IMR-90 (cell line): ENCODE measurements at regions not wholly inside any gene's neighbourhood (a gene's known extent, or its start where the extent isn't known, plus 50 kb on each side); places are given as distances from the start of the nearest gene placed in this dataset.

Experiments used
- ATAC-seq: fragments of 200-7000 bp; cut with Tn5 transposase; 2 replicates; pipeline ENCODE4 v1.9.1; 2020; ENCODE audit warnings: low read depth, mild to moderate bottlenecking, moderate library complexity
- BruUV-seq: library from RNA; stranded (reverse); fragments of 400-500 nt; replicated peaks from 2 replicates; lab custom pipeline; 2021; lab: Mats Ljungman, UMichigan
- CTCF ChIA-PET: fragments of 300-600 bp; formaldehyde crosslinking; extraction: SDS; loops from one replicate; lab custom pipeline; 2021; ENCODE audit warnings: antibody characterized with exemption; lab: Yijun Ruan, JAX
- POLR2A ChIA-PET: fragments of 300-600 bp; sonication (Branson Sonifier 250); formaldehyde crosslinking; loops from one replicate; lab custom pipeline; 2022; ENCODE audit warnings: antibody characterized with exemption; ENCODE audit not compliant: unreplicated experiment; lab: Charles Lee
- DNase-seq: peaks from one replicate; pipeline ENCODE4 v3.0.0; 2013
- H2AFZ ChIP-seq: replicated peaks from 2 replicates; pipeline ENCODE3; 2013; ENCODE audit warnings: low read length, mild to moderate bottlenecking; ENCODE audit not compliant: poor library complexity
- H2AK5ac ChIP-seq: 2 replicates; pipeline ENCODE4 v1.6.1; 2013; ENCODE audit warnings: low read depth, low read length, inconsistent platforms
- H2AK9ac ChIP-seq: replicated peaks from 2 replicates; pipeline ENCODE3; 2013; ENCODE audit warnings: mild to moderate bottlenecking, low read depth, low read length, moderate library complexity; ENCODE audit not compliant: poor library complexity
- H2BK120ac ChIP-seq: 2 replicates; pipeline ENCODE4 v1.6.1; 2013; ENCODE audit warnings: low read depth, low read length, inconsistent platforms
- H2BK15ac ChIP-seq: 3 replicates; pipeline ENCODE4 v1.6.1; 2013; ENCODE audit warnings: low read depth, low read length, inconsistent platforms
- H2BK20ac ChIP-seq: 2 replicates; pipeline ENCODE4 v1.6.1; 2013; ENCODE audit warnings: low read depth, mild to moderate bottlenecking, inconsistent platforms, low read length, moderate library complexity
- H2BK5ac ChIP-seq: 2 replicates; pipeline ENCODE4 v1.6.1; 2013; ENCODE audit warnings: mild to moderate bottlenecking, low read depth, low read length, inconsistent platforms; ENCODE audit not compliant: poor library complexity, severe bottlenecking
- H3K14ac ChIP-seq: replicated peaks from 2 replicates; pipeline ENCODE4 v1.6.1; 2013; ENCODE audit warnings: low read depth, low read length, inconsistent platforms
- H3K18ac ChIP-seq: 2 replicates; pipeline ENCODE4 v1.6.1; 2013; ENCODE audit warnings: low read depth, low read length, control low read depth
- H3K23ac ChIP-seq: 2 replicates; pipeline ENCODE4 v1.6.1; 2013; ENCODE audit warnings: low read depth, low read length, inconsistent platforms
- H3K27ac ChIP-seq: 2 replicates; pipeline ENCODE4 v1.5.1; 2013; ENCODE audit warnings: mild to moderate bottlenecking, control low read depth, low read length; ENCODE audit not compliant: insufficient read depth
- H3K27me3 ChIP-seq: 2 replicates; pipeline ENCODE4 v1.6.1; 2013; ENCODE audit warnings: low read length; ENCODE audit not compliant: control insufficient read depth, insufficient read depth
- H3K36me3 ChIP-seq: 2 replicates; pipeline ENCODE4 v1.6.1; 2013; ENCODE audit warnings: low read length, mixed read lengths; ENCODE audit not compliant: control insufficient read depth, insufficient read depth
- H3K4ac ChIP-seq: 2 replicates; pipeline ENCODE4 v1.6.1; 2013; ENCODE audit warnings: low read depth, low read length, inconsistent platforms
- H3K4me1 ChIP-seq: 2 replicates; pipeline ENCODE4 v1.6.1; 2013; ENCODE audit warnings: low read length, mixed read lengths; ENCODE audit not compliant: control insufficient read depth, insufficient read depth
- H3K4me2 ChIP-seq: 2 replicates; pipeline ENCODE4 v1.6.1; 2013; ENCODE audit warnings: low read depth, mild to moderate bottlenecking, control low read depth, low read length, moderate library complexity
- H3K4me3 ChIP-seq: 2 replicates; pipeline ENCODE4 v1.5.1; 2013; ENCODE audit warnings: low read depth, mild to moderate bottlenecking, control low read depth, low read length, moderate library complexity; ENCODE audit not compliant: insufficient read depth
- H3K56ac ChIP-seq: 2 replicates; pipeline ENCODE4 v1.6.1; 2013; ENCODE audit warnings: low read length, inconsistent platforms; ENCODE audit not compliant: insufficient read depth; ENCODE audit errors: extremely low read depth
- H3K79me1 ChIP-seq, 2 experiments: 2 replicates each; pipeline ENCODE4 v1.6.1; 2013; ENCODE audit warnings: low read length in 2 of 2, inconsistent platforms in 1 of 2, low read depth in 1 of 2
- H3K9ac ChIP-seq: 2 replicates; pipeline ENCODE4 v1.6.1; 2013; ENCODE audit warnings: low read depth, low read length, control low read depth
- H3K9me1 ChIP-seq: 2 replicates; pipeline ENCODE4 v1.6.1; 2013; ENCODE audit warnings: low read length, inconsistent platforms; ENCODE audit not compliant: insufficient read depth
- H3K9me3 ChIP-seq: 2 replicates; pipeline ENCODE4 v1.6.1; 2013; ENCODE audit warnings: low read length; ENCODE audit not compliant: control insufficient read depth, insufficient read depth
- H4K20me1 ChIP-seq: 2 replicates; pipeline ENCODE4 v1.6.1; 2013; ENCODE audit warnings: low read length, inconsistent platforms; ENCODE audit not compliant: insufficient read depth
- H4K5ac ChIP-seq: 2 replicates; pipeline ENCODE4 v1.6.1; 2013; ENCODE audit warnings: mild to moderate bottlenecking, low read depth, low read length, control low read depth
- H4K8ac ChIP-seq, 2 experiments: 2 replicates each; pipeline ENCODE4 v1.6.1; 2013; ENCODE audit warnings: low read depth in 2 of 2, low read length in 2 of 2, control low read depth in 1 of 2, inconsistent platforms in 1 of 2
- H4K91ac ChIP-seq: 2 replicates; pipeline ENCODE4 v1.6.1; 2013; ENCODE audit warnings: low read depth, low read length, inconsistent platforms; ENCODE audit not compliant: insufficient read depth
- BHLHE40 ChIP-seq: fragments of 150-350 bp; IDR thresholded peaks from 2 replicates; pipeline ENCODE4 v1.6.1; 2016; ENCODE audit warnings: mild to moderate bottlenecking, low read depth, low read length
- CEBPB ChIP-seq: IDR thresholded peaks from 2 replicates; pipeline ENCODE4 v1.6.1; 2012; ENCODE audit warnings: low read depth, low read length, improper control_type of control experiment
- FOS ChIP-seq: fragments of 150-350 bp; IDR thresholded peaks from 2 replicates; pipeline ENCODE4 v1.6.1; 2016; ENCODE audit warnings: low read depth, low read length
- MAZ ChIP-seq: IDR thresholded peaks from 2 replicates; pipeline ENCODE4 v1.6.1; 2012; ENCODE audit warnings: low read depth, mild to moderate bottlenecking, low read length, improper control_type of control experiment, moderate library complexity, borderline replicate concordance
- MXI1 ChIP-seq: IDR thresholded peaks from 2 replicates; pipeline ENCODE4 v1.6.1; 2012; ENCODE audit warnings: low read depth, mild to moderate bottlenecking, low read length, moderate library complexity, borderline replicate concordance
- NFE2L2 ChIP-seq: fragments of 150-350 bp; IDR thresholded peaks from 2 replicates; pipeline ENCODE4 v1.6.1; 2016; ENCODE audit warnings: low read depth, mild to moderate bottlenecking, low read length
- POLR2A ChIP-seq: IDR thresholded peaks from 2 replicates; pipeline ENCODE4 v1.6.1; 2012; ENCODE audit warnings: mild to moderate bottlenecking, low read depth, low read length
- RCOR1 ChIP-seq: IDR thresholded peaks from 2 replicates; pipeline ENCODE4 v1.6.1; 2012; ENCODE audit warnings: mild to moderate bottlenecking, low read length, improper control_type of control experiment; ENCODE audit not compliant: insufficient replicate concordance
- RFX5 ChIP-seq: IDR thresholded peaks from 2 replicates; pipeline ENCODE4 v1.8.0; 2012; ENCODE audit warnings: low read depth, mild to moderate bottlenecking, low read length, moderate library complexity
- SMC3 ChIP-seq: fragments of 150-350 bp; IDR thresholded peaks from 2 replicates; pipeline ENCODE4 v1.6.1; 2016; ENCODE audit warnings: low read depth, mild to moderate bottlenecking, antibody characterized with exemption, low read length, moderate library complexity
- WGBS, 2 experiments: methylation state at CpG; one replicate each; pipeline versions ENCODE4 v1.1.5 to v1.1.7; 2013; ENCODE audit warnings: missing lambda C conversion rate in 2 of 2; ENCODE audit not compliant: insufficient read length in 1 of 2; ENCODE audit errors: extremely low coverage in 2 of 2; 5-methylcytosine and 5-hydroxymethylcytosine counted together
- dilution Hi-C: fragments of 300-500 bp; cut with HindIII; formaldehyde crosslinking; loops from one replicate; pipeline ENCODE4 v1.14.3; 2018; ENCODE audit warnings: low sequenced_read_pairs; ENCODE audit not compliant: unreplicated experiment
- in situ Hi-C: fragments of 300-500 bp; cut with MboI; formaldehyde crosslinking; loops from 3 replicates; pipeline ENCODE4 v1.14.3; 2019; ENCODE audit warnings: low sequenced_read_pairs, inconsistent platforms, mixed read lengths
- intact Hi-C: fragments of 100-400 bp; cut with micrococcal nuclease; formaldehyde crosslinking; loops from 2 replicates; pipeline ENCODE4 v1.10.0; 2022
- TF ChIP-seq, protein P1 (sequence below): fragments of 150-350 bp; IDR thresholded peaks from 2 replicates; pipeline ENCODE4 v1.6.1; 2017; ENCODE audit warnings: mild to moderate bottlenecking, antibody characterized with exemption, low read length, low read depth
- TF ChIP-seq, protein P2 (sequence below): conservative IDR thresholded peaks from 2 replicates; pipeline ENCODE4 v1.5.1; 2012; ENCODE audit warnings: mild to moderate bottlenecking, low read depth, low read length, improper control_type of control experiment

DNA sequence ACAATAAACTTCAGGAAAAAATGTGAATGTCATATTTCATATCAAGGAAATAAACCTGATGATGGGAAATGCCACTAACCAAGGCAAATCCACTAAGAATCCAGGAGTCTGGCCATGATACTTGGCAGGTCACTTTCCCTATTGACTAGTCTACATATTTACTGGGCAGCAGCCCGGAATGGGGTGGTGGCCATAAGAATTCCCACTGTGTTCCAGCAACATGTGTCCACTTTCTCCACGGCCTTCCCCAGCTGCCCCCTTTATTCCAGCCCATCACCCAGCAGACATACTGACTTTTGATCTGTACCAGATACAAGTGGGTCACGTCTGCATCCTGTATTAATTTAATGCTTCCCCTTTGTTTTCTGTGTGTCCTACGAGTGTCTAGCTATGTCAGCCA lies 234.5 kb upstream of the PRDM1 start:
- Histone ChIP-seq H3K56ac (no peak overlapping the region), H4K20me1 (no peaks in the 10 kb centered on the region), H2AFZ (no peak overlapping the region), H3K14ac (no peak overlapping the region), H3K27ac (no peak overlapping the region), H3K27me3 (no peaks in the 10 kb centered on the region), H3K79me1 (no peaks in the 10 kb centered on the region), H3K4me3 (no peak overlapping the region), H2AK9ac (no peak overlapping the region), H2BK5ac (no peak overlapping the region), H3K4me2 (no peak overlapping the region), H3K4ac (peak overlapping the region; percentile 12; the same call in 1 of the 2 replicates), H2AK5ac (no peak overlapping the region), H2BK20ac (no peak overlapping the region), H3K36me3 (no peaks in the 10 kb centered on the region), H3K9ac (no peak overlapping the region), H4K91ac (no peak overlapping the region), H3K23ac (no peak overlapping the region; the same call in 1 of the 2 replicates), H4K5ac (no peak overlapping the region), H3K9me3 (no peaks in the 10 kb centered on the region), H2BK15ac (no peak overlapping the region), H3K4me1 (peaks cover 8% of the 10 kb centered on the region), H3K9me1 (peaks cover 5% of the 10 kb centered on the region; the same call in 1 of the 2 replicates), H4K8ac (no peak overlapping the region), H3K18ac (no peak overlapping the region), H2BK120ac (no peak overlapping the region)
- ChIA-PET CTCF (no interaction called here), POLR2A (no interaction called here)
- TF ChIP-seq MAZ, result no peak
- TF ChIP-seq, protein P1, sequence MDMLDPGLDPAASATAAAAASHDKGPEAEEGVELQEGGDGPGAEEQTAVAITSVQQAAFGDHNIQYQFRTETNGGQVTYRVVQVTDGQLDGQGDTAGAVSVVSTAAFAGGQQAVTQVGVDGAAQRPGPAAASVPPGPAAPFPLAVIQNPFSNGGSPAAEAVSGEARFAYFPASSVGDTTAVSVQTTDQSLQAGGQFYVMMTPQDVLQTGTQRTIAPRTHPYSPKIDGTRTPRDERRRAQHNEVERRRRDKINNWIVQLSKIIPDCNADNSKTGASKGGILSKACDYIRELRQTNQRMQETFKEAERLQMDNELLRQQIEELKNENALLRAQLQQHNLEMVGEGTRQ, result no peak
- no peak for TF ChIP-seq NFE2L2
- no peak for TF ChIP-seq BHLHE40
- TF ChIP-seq CEBPB, result no peak
- no peak for TF ChIP-seq RFX5
- TF ChIP-seq POLR2A, result no peak
- TF ChIP-seq RCOR1, result no peak
- TF ChIP-seq SMC3, result no peak
- TF ChIP-seq FOS, result no peak
- no peak for TF ChIP-seq MXI1
- TF ChIP-seq, protein P2, sequence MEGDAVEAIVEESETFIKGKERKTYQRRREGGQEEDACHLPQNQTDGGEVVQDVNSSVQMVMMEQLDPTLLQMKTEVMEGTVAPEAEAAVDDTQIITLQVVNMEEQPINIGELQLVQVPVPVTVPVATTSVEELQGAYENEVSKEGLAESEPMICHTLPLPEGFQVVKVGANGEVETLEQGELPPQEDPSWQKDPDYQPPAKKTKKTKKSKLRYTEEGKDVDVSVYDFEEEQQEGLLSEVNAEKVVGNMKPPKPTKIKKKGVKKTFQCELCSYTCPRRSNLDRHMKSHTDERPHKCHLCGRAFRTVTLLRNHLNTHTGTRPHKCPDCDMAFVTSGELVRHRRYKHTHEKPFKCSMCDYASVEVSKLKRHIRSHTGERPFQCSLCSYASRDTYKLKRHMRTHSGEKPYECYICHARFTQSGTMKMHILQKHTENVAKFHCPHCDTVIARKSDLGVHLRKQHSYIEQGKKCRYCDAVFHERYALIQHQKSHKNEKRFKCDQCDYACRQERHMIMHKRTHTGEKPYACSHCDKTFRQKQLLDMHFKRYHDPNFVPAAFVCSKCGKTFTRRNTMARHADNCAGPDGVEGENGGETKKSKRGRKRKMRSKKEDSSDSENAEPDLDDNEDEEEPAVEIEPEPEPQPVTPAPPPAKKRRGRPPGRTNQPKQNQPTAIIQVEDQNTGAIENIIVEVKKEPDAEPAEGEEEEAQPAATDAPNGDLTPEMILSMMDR, result no peak
- DNase-seq, result no peak
- in situ Hi-C loops, result no loop called here
- dilution Hi-C loops, result no loop called here
- ATAC-seq, result no peak
- BruUV-seq, result no TSS peak
- WGBS, 2 experiments, result 60% methylated on average over 1 of the region's 4 CpGs; no CpG with 5 or more reads in 1 of the 2 experiments
- intact Hi-C loops, result no loop called here
